GM23248 (cell line): ENCODE measurements at regions not wholly inside any gene's neighbourhood (a gene's known extent, or its start where the extent isn't known, plus 50 kb on each side); places are given as distances from the start of the nearest gene placed in this dataset.

Experiments
- EZH2 ChIP-seq: fragments of 200-600 bp; sonication (generic); IDR thresholded peaks from 2 replicates; pipeline ENCODE4 v1.6.1; 2018; ENCODE audit warnings: antibody characterized with exemption, mild to moderate bottlenecking; ENCODE audit not compliant: insufficient read depth, poor library complexity, severe bottlenecking
- EZH2phosphoT487 ChIP-seq: fragments of 200-600 bp; sonication (generic); IDR thresholded peaks from 2 replicates; pipeline ENCODE4 v1.6.1; 2018; ENCODE audit warnings: antibody characterized with exemption, moderate library complexity, mild to moderate bottlenecking, low read depth; ENCODE audit not compliant: insufficient read depth

- TF ChIP-seq EZH2 (no peak), EZH2phosphoT487 (no peak)
Measured at GRCh38 chr14:53380052-53380866, 227.1 kb upstream of the DDHD1 start.
